Neural progenitor cell (in vitro differentiated cells): ENCODE measurements at regions not wholly inside any gene's neighbourhood (a gene's known extent, or its start where the extent isn't known, plus 50 kb on each side); places are given as distances from the start of the nearest gene placed in this dataset.

Experiments
- EZH2 ChIP-seq: fragments of 200-600 bp; sonication (generic); IDR thresholded peaks from 2 replicates; pipeline ENCODE4 v1.6.1; 2017; ENCODE audit warnings: antibody characterized with exemption, mild to moderate bottlenecking, moderate library complexity
- EZH2phosphoT487 ChIP-seq: fragments of 200-600 bp; sonication (generic); IDR thresholded peaks from 2 replicates; pipeline ENCODE4 v1.6.1; 2017; ENCODE audit warnings: antibody characterized with exemption
- TF ChIP-seq, protein P1 (sequence below): fragments of 200-600 bp; sonication (generic); IDR thresholded peaks from 2 replicates; pipeline ENCODE4 v1.5.1; 2017; ENCODE audit warnings: antibody characterized with exemption, mild to moderate bottlenecking

DNA sequence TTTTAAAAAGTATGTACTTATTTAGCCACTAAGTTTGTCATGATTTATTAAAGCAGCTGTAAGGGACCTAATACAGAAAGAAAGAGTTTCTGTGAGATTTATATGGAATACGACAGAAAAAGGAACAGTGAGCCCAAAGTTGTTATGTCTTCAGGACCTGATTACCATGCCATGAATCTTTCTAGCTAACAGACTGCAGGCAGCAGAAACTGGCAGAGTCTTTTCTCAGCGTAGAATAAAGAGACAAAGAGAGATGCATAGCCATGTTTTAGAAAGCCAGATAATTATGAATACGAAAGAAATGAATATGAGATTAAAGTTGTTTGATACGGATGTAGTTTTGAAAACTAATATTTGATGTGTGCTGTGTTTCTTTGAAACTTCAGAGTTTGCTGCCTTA is 624.1 kb upstream of the ADGRB3 start:
- TF ChIP-seq, protein P1, sequence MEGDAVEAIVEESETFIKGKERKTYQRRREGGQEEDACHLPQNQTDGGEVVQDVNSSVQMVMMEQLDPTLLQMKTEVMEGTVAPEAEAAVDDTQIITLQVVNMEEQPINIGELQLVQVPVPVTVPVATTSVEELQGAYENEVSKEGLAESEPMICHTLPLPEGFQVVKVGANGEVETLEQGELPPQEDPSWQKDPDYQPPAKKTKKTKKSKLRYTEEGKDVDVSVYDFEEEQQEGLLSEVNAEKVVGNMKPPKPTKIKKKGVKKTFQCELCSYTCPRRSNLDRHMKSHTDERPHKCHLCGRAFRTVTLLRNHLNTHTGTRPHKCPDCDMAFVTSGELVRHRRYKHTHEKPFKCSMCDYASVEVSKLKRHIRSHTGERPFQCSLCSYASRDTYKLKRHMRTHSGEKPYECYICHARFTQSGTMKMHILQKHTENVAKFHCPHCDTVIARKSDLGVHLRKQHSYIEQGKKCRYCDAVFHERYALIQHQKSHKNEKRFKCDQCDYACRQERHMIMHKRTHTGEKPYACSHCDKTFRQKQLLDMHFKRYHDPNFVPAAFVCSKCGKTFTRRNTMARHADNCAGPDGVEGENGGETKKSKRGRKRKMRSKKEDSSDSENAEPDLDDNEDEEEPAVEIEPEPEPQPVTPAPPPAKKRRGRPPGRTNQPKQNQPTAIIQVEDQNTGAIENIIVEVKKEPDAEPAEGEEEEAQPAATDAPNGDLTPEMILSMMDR = no peak
- no peak for TF ChIP-seq EZH2
- TF ChIP-seq EZH2phosphoT487 = no peak
